Retinal pigment epithelial cell (primary cell): ENCODE measurements at regions not wholly inside any gene's neighbourhood (a gene's known extent, or its start where the extent isn't known, plus 50 kb on each side); places are given as distances from the start of the nearest gene placed in this dataset.
"Not testable (repeated sequence)": the region's sequence is repeated elsewhere in the genome, so short reads cannot be mapped to it uniquely, and the experiment has no call there.

Experiments used
- DNase-seq: peaks from one replicate; pipeline ENCODE4 v3.0.0-alpha.2; 2010; ENCODE audit warnings: low read depth
- H3K4me3 ChIP-seq: 2 replicates; pipeline ENCODE4 v1.5.1; 2011; ENCODE audit warnings: mild to moderate bottlenecking, low read length, control low read depth, moderate library complexity
- CTCF ChIP-seq: conservative IDR thresholded peaks from 2 replicates; pipeline ENCODE4 v1.5.1; 2011; ENCODE audit warnings: low read depth, low read length, control low read depth, inconsistent platforms

GRCh38 chr6:47180633-47181032, 129.1 kb downstream of the TNFRSF21 start:
- no peak for TF ChIP-seq CTCF
- H3K4me3 ChIP-seq: no peak overlapping the region
- no peak for DNase-seq

GRCh38 chr6:47179286-47179685, 130.4 kb downstream of the TNFRSF21 start:
- no peak for DNase-seq
- no peak for TF ChIP-seq CTCF
- no peak overlapping the region for H3K4me3 ChIP-seq

GRCh38 chr6:47175656-47176055, 133.5 kb upstream of the ADGRF1 start:
- H3K4me3 ChIP-seq: no peak overlapping the region
- DNase-seq: no peak
- TF ChIP-seq CTCF: no peak

- H3K4me3 ChIP-seq: no peak overlapping the region
- DNase-seq: no peak
- no peak for TF ChIP-seq CTCF
Observed at GRCh38 chr6:47174502-47175023, 132.4 kb upstream of the ADGRF1 start.

GRCh38 chr6:47174063-47174462, 131.9 kb upstream of the ADGRF1 start:
- not testable (repeated sequence) for H3K4me3 ChIP-seq, DNase-seq

- not testable (repeated sequence) for DNase-seq, H3K4me3 ChIP-seq
Observed at GRCh38 chr6:47173145-47173544, 131.0 kb upstream of the ADGRF1 start.

- H3K4me3 ChIP-seq: no peak overlapping the region
- no peak for DNase-seq
- TF ChIP-seq CTCF: no peak
Observed at GRCh38 chr6:47170617-47170947, 128.4 kb upstream of the ADGRF1 start.

GRCh38 chr6:47169785-47170616, 127.9 kb upstream of the ADGRF1 start:
- no peak for TF ChIP-seq CTCF
- no peak for DNase-seq
- H3K4me3 ChIP-seq: no peak overlapping the region
